ENCODE measurements at regions not wholly inside any gene's neighbourhood (a gene's known extent, or its start where the extent isn't known, plus 50 kb on each side); places are given as distances from the start of the nearest gene placed in this dataset.

GRCh38 chr5:159782995-159783300, 133.3 kb upstream of the ADRA1B start:
- TF ChIP-seq POLR2A (IDR thresholded peaks at IDR 0.05; ENCODE audit: extremely low read depth, insufficient read length) = no peak
- no peak for TF ChIP-seq MAX (IDR thresholded peaks at IDR 0.05; ENCODE audit: low read depth, low read length)
- no peak for TF ChIP-seq CTCF (IDR thresholded peaks at IDR 0.05; ENCODE audit: low read depth, low read length)
- no peak for TF ChIP-seq MYC (IDR thresholded peaks at IDR 0.05; ENCODE audit: low read depth, low read length)
- no peak for DNase-seq (ENCODE audit: low read depth)
- no peak overlapping the region for H3K4me3 ChIP-seq (ENCODE audit: low read depth, low read length)

- no peak overlapping the region for H3K4me3 ChIP-seq (ENCODE audit: low read depth, low read length)
- no peak for TF ChIP-seq CTCF (IDR thresholded peaks at IDR 0.05; ENCODE audit: low read depth, low read length)
- TF ChIP-seq MYC (IDR thresholded peaks at IDR 0.05; ENCODE audit: low read depth, low read length) = no peak
- TF ChIP-seq POLR2A (IDR thresholded peaks at IDR 0.05; ENCODE audit: extremely low read depth, insufficient read length) = no peak
- TF ChIP-seq MAX (IDR thresholded peaks at IDR 0.05; ENCODE audit: low read depth, low read length) = no peak
- DNase-seq (ENCODE audit: low read depth) = no peak
These were observed 132.5 kb upstream of the ADRA1B start for GRCh38 chr5:159783726-159784247.

- TF ChIP-seq CTCF (IDR thresholded peaks at IDR 0.05; ENCODE audit: low read depth, low read length) (no peak), POLR2A (IDR thresholded peaks at IDR 0.05; ENCODE audit: extremely low read depth, insufficient read length) (no peak), MAX (IDR thresholded peaks at IDR 0.05; ENCODE audit: low read depth, low read length) (no peak), MYC (IDR thresholded peaks at IDR 0.05; ENCODE audit: low read depth, low read length) (no peak)
- H3K4me3 ChIP-seq (ENCODE audit: low read depth, low read length) = no peak overlapping the region
- no peak for DNase-seq (ENCODE audit: low read depth)
These were observed 131.3 kb upstream of the ADRA1B start for GRCh38 chr5:159784993-159785392.

- H3K4me3 ChIP-seq (ENCODE audit: low read depth, low read length) = no peak overlapping the region
- TF ChIP-seq MAX (IDR thresholded peaks at IDR 0.05; ENCODE audit: low read depth, low read length) (no peak), POLR2A (IDR thresholded peaks at IDR 0.05; ENCODE audit: extremely low read depth, insufficient read length) (no peak), CTCF (IDR thresholded peaks at IDR 0.05; ENCODE audit: low read depth, low read length) (no peak), MYC (IDR thresholded peaks at IDR 0.05; ENCODE audit: low read depth, low read length) (no peak)
- DNase-seq (ENCODE audit: low read depth) = no peak
These were observed 130.6 kb upstream of the ADRA1B start for GRCh38 chr5:159785656-159786055.

- no peak overlapping the region for H3K4me3 ChIP-seq (ENCODE audit: low read depth, low read length)
- no peak for DNase-seq (ENCODE audit: low read depth)
- TF ChIP-seq MAX (IDR thresholded peaks at IDR 0.05; ENCODE audit: low read depth, low read length) (no peak), POLR2A (IDR thresholded peaks at IDR 0.05; ENCODE audit: extremely low read depth, insufficient read length) (no peak), MYC (IDR thresholded peaks at IDR 0.05; ENCODE audit: low read depth, low read length) (no peak), CTCF (IDR thresholded peaks at IDR 0.05; ENCODE audit: low read depth, low read length) (no peak)
These were observed 130.1 kb upstream of the ADRA1B start for GRCh38 chr5:159786201-159786600.
